ENCODE measurements at regions not wholly inside any gene's neighbourhood (a gene's known extent, or its start where the extent isn't known, plus 50 kb on each side); places are given as distances from the start of the nearest gene placed in this dataset.

- TF ChIP-seq CTCF (IDR thresholded peaks at IDR 0.05; ENCODE audit: poor library complexity) (no peak), EZH2 (IDR thresholded peaks at IDR 0.05; ENCODE audit: borderline replicate concordance) (no peak)
Observed at GRCh38 chr17:62150471-62150870, 85.4 kb upstream of the MED13 start.

Measured in hepatocyte (in vitro differentiated cells).